ENCODE measurements at regions not wholly inside any gene's neighbourhood (a gene's known extent, or its start where the extent isn't known, plus 50 kb on each side); places are given as distances from the start of the nearest gene placed in this dataset.

GRCh38 chr3:30465454-30465853, 140.9 kb upstream of the TGFBR2 start:
- Histone ChIP-seq H3K27ac (no peak overlapping the region), H3K9ac (ENCODE audit: insufficient read length) (no peak overlapping the region), H3K36me3 (ENCODE audit: insufficient read depth, low read length) (no peaks in the 10 kb centered on the region), H3K9me3 (ENCODE audit: low read depth, low read length) (no peaks in the 10 kb centered on the region), H3K4me3 (no peak overlapping the region)
- DNase-seq (ENCODE audit: low read depth, low spot score): no peak
- TF ChIP-seq EZH2 (IDR thresholded peaks at IDR 0.05) (no peak), FOXP2 (optimal IDR thresholded peaks at IDR 0.05; ENCODE audit: control extremely low read depth, extremely low read length, insufficient read depth) (no peak), POLR2AphosphoS5 (IDR thresholded peaks at IDR 0.05; ENCODE audit: borderline replicate concordance, low read depth, low read length) (no peak)

GRCh38 chr3:30467596-30468238, 138.7 kb upstream of the TGFBR2 start:
- H3K4me3 ChIP-seq: no peak overlapping the region
- H3K9ac ChIP-seq (ENCODE audit: insufficient read length): no peak overlapping the region
- H3K36me3 ChIP-seq (ENCODE audit: insufficient read depth, low read length): no peaks in the 10 kb centered on the region
- H3K27ac ChIP-seq: no peak overlapping the region
- no peaks in the 10 kb centered on the region for H3K9me3 ChIP-seq (ENCODE audit: low read depth, low read length)
- TF ChIP-seq EZH2 (IDR thresholded peaks at IDR 0.05): no peak
- no peak for TF ChIP-seq POLR2AphosphoS5 (IDR thresholded peaks at IDR 0.05; ENCODE audit: borderline replicate concordance, low read depth, low read length)
- no peak for TF ChIP-seq FOXP2 (optimal IDR thresholded peaks at IDR 0.05; ENCODE audit: control extremely low read depth, extremely low read length, insufficient read depth)
- no peak for DNase-seq (ENCODE audit: low read depth, low spot score)

- Histone ChIP-seq H3K9ac (ENCODE audit: insufficient read length) (no peak overlapping the region), H3K9me3 (ENCODE audit: low read depth, low read length) (no peaks in the 10 kb centered on the region), H3K4me3 (no peak overlapping the region), H3K27ac (no peak overlapping the region), H3K36me3 (ENCODE audit: insufficient read depth, low read length) (no peaks in the 10 kb centered on the region)
- no peak for DNase-seq (ENCODE audit: low read depth, low spot score)
- TF ChIP-seq FOXP2 (optimal IDR thresholded peaks at IDR 0.05; ENCODE audit: control extremely low read depth, extremely low read length, insufficient read depth) (no peak), EZH2 (IDR thresholded peaks at IDR 0.05) (no peak), POLR2AphosphoS5 (IDR thresholded peaks at IDR 0.05; ENCODE audit: borderline replicate concordance, low read depth, low read length) (no peak)
These were observed 137.3 kb upstream of the TGFBR2 start for GRCh38 chr3:30469133-30469532.

- TF ChIP-seq POLR2AphosphoS5 (IDR thresholded peaks at IDR 0.05; ENCODE audit: borderline replicate concordance, low read depth, low read length): no peak
- TF ChIP-seq FOXP2 (optimal IDR thresholded peaks at IDR 0.05; ENCODE audit: control extremely low read depth, extremely low read length, insufficient read depth): no peak
- no peak for TF ChIP-seq EZH2 (IDR thresholded peaks at IDR 0.05)
- Histone ChIP-seq H3K9ac (ENCODE audit: insufficient read length) (no peak overlapping the region), H3K36me3 (ENCODE audit: insufficient read depth, low read length) (no peaks in the 10 kb centered on the region), H3K4me3 (no peak overlapping the region), H3K9me3 (ENCODE audit: low read depth, low read length) (no peaks in the 10 kb centered on the region), H3K27ac (no peak overlapping the region)
- no peak for DNase-seq (ENCODE audit: low read depth, low spot score)
These were observed 135.9 kb upstream of the TGFBR2 start for GRCh38 chr3:30470496-30470895.

GRCh38 chr3:30471066-30471465, 135.3 kb upstream of the TGFBR2 start:
- no peak for DNase-seq (ENCODE audit: low read depth, low spot score)
- no peaks in the 10 kb centered on the region for H3K9me3 ChIP-seq (ENCODE audit: low read depth, low read length)
- TF ChIP-seq EZH2 (IDR thresholded peaks at IDR 0.05) (no peak), FOXP2 (optimal IDR thresholded peaks at IDR 0.05; ENCODE audit: control extremely low read depth, extremely low read length, insufficient read depth) (no peak), POLR2AphosphoS5 (IDR thresholded peaks at IDR 0.05; ENCODE audit: borderline replicate concordance, low read depth, low read length) (no peak)
- no peaks in the 10 kb centered on the region for H3K36me3 ChIP-seq (ENCODE audit: insufficient read depth, low read length)
- H3K4me3 ChIP-seq: no peak overlapping the region
- H3K27ac ChIP-seq: no peak overlapping the region
- no peak overlapping the region for H3K9ac ChIP-seq (ENCODE audit: insufficient read length)

- H3K4me3 ChIP-seq: no peak overlapping the region
- TF ChIP-seq POLR2AphosphoS5 (IDR thresholded peaks at IDR 0.05; ENCODE audit: borderline replicate concordance, low read depth, low read length) (no peak), EZH2 (IDR thresholded peaks at IDR 0.05) (no peak), FOXP2 (optimal IDR thresholded peaks at IDR 0.05; ENCODE audit: control extremely low read depth, extremely low read length, insufficient read depth) (no peak)
- no peak overlapping the region for H3K27ac ChIP-seq
- no peaks in the 10 kb centered on the region for H3K9me3 ChIP-seq (ENCODE audit: low read depth, low read length)
- DNase-seq (ENCODE audit: low read depth, low spot score): no peak
- H3K9ac ChIP-seq (ENCODE audit: insufficient read length): no peak overlapping the region
- no peaks in the 10 kb centered on the region for H3K36me3 ChIP-seq (ENCODE audit: insufficient read depth, low read length)
These were observed 134.5 kb upstream of the TGFBR2 start for GRCh38 chr3:30471796-30472489.

GRCh38 chr3:30473374-30474051, 132.9 kb upstream of the TGFBR2 start:
- H3K27ac ChIP-seq: no peak overlapping the region
- no peaks in the 10 kb centered on the region for H3K9me3 ChIP-seq (ENCODE audit: low read depth, low read length)
- H3K4me3 ChIP-seq: no peak overlapping the region
- DNase-seq (ENCODE audit: low read depth, low spot score): no peak
- no peak overlapping the region for H3K9ac ChIP-seq (ENCODE audit: insufficient read length)
- H3K36me3 ChIP-seq (ENCODE audit: insufficient read depth, low read length): no peaks in the 10 kb centered on the region
- TF ChIP-seq FOXP2 (optimal IDR thresholded peaks at IDR 0.05; ENCODE audit: control extremely low read depth, extremely low read length, insufficient read depth) (no peak), POLR2AphosphoS5 (IDR thresholded peaks at IDR 0.05; ENCODE audit: borderline replicate concordance, low read depth, low read length) (no peak), EZH2 (IDR thresholded peaks at IDR 0.05) (no peak)

GRCh38 chr3:30474371-30474770, 132.0 kb upstream of the TGFBR2 start:
- no peak for TF ChIP-seq FOXP2 (optimal IDR thresholded peaks at IDR 0.05; ENCODE audit: control extremely low read depth, extremely low read length, insufficient read depth)
- no peak for TF ChIP-seq POLR2AphosphoS5 (IDR thresholded peaks at IDR 0.05; ENCODE audit: borderline replicate concordance, low read depth, low read length)
- no peak for TF ChIP-seq EZH2 (IDR thresholded peaks at IDR 0.05)
- H3K27ac ChIP-seq: no peak overlapping the region
- no peak overlapping the region for H3K4me3 ChIP-seq
- no peaks in the 10 kb centered on the region for H3K9me3 ChIP-seq (ENCODE audit: low read depth, low read length)
- H3K36me3 ChIP-seq (ENCODE audit: insufficient read depth, low read length): no peaks in the 10 kb centered on the region
- H3K9ac ChIP-seq (ENCODE audit: insufficient read length): no peak overlapping the region
- no peak for DNase-seq (ENCODE audit: low read depth, low spot score)
